ENCODE measurements at regions not wholly inside any gene's neighbourhood (a gene's known extent, or its start where the extent isn't known, plus 50 kb on each side); places are given as distances from the start of the nearest gene placed in this dataset.

DNA sequence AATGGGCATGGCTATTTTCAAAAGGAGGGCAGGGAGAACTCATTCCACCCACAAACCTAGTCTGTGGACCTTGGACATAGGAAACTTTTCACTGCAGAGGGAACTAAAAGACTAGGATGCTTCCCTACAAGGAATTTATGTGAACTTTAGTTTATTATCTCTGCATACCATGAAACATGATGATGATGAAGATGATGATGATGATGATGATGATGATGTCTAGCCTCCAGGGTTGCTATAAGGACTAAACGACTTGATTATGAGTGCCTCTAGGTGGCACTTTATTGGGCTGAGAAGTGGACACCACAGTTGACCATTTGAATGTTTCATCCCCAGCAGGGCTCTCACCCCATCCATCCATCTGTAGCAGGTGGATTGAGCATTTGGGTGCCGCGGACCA lies 260.0 kb upstream of the TCF4 start:
- H3K27me3 ChIP-seq (ENCODE audit: control insufficient read depth in 2 of 2, insufficient read depth in 2 of 2, low read length in 2 of 2): no peaks in the 10 kb centered on the region
- no peak overlapping the region for H3K9ac ChIP-seq (ENCODE audit: low read depth in 1 of 2, low read length in 2 of 2)
- no peak overlapping the region for H3K4me3 ChIP-seq (ENCODE audit: low read length in 2 of 2)
- H3K36me3 ChIP-seq (ENCODE audit: control insufficient read depth in 2 of 2, insufficient read depth in 2 of 2, low read length in 2 of 2): no peaks in the 10 kb centered on the region
- H3K4me1 ChIP-seq (ENCODE audit: control insufficient read depth in 2 of 2, insufficient read depth in 2 of 2, low read length in 2 of 2): no peaks in the 10 kb centered on the region
- no peak overlapping the region for H3K27ac ChIP-seq (ENCODE audit: low read depth in 2 of 2, low read length in 2 of 2)
- H3K9me3 ChIP-seq (ENCODE audit: control insufficient read depth in 2 of 2, low read length in 2 of 2): peaks cover 0 to 4% of the 10 kb centered on the region in 2 donors

GRCh38 chr18:55845221-55845620 lies 257.2 kb upstream of the TCF4 start:
- Histone ChIP-seq H3K4me3 (ENCODE audit: low read length in 2 of 2) (no peak overlapping the region), H3K27me3 (ENCODE audit: control insufficient read depth in 2 of 2, insufficient read depth in 2 of 2, low read length in 2 of 2) (no peaks in the 10 kb centered on the region), H3K9me3 (ENCODE audit: control insufficient read depth in 2 of 2, low read length in 2 of 2) (peaks cover 0 to 4% of the 10 kb centered on the region in 2 donors), H3K9ac (ENCODE audit: low read depth in 1 of 2, low read length in 2 of 2) (no peak overlapping the region), H3K27ac (ENCODE audit: low read depth in 2 of 2, low read length in 2 of 2) (no peak overlapping the region), H3K36me3 (ENCODE audit: control insufficient read depth in 2 of 2, insufficient read depth in 2 of 2, low read length in 2 of 2) (no peaks in the 10 kb centered on the region), H3K4me1 (ENCODE audit: control insufficient read depth in 2 of 2, insufficient read depth in 2 of 2, low read length in 2 of 2) (no peaks in the 10 kb centered on the region)

GRCh38 chr18:55844382-55844781 lies 256.4 kb upstream of the TCF4 start:
- no peaks in the 10 kb centered on the region for H3K36me3 ChIP-seq (ENCODE audit: control insufficient read depth in 2 of 2, insufficient read depth in 2 of 2, low read length in 2 of 2)
- H3K4me3 ChIP-seq (ENCODE audit: low read length in 2 of 2): no peak overlapping the region
- no peak overlapping the region for H3K27ac ChIP-seq (ENCODE audit: low read depth in 2 of 2, low read length in 2 of 2)
- no peaks in the 10 kb centered on the region for H3K4me1 ChIP-seq (ENCODE audit: control insufficient read depth in 2 of 2, insufficient read depth in 2 of 2, low read length in 2 of 2)
- H3K27me3 ChIP-seq (ENCODE audit: control insufficient read depth in 2 of 2, insufficient read depth in 2 of 2, low read length in 2 of 2): no peaks in the 10 kb centered on the region
- H3K9ac ChIP-seq (ENCODE audit: low read depth in 1 of 2, low read length in 2 of 2): no peak overlapping the region
- H3K9me3 ChIP-seq (ENCODE audit: control insufficient read depth in 2 of 2, low read length in 2 of 2): peaks cover 0 to 4% of the 10 kb centered on the region in 2 donors

GRCh38 chr18:55841314-55841713 lies 253.3 kb upstream of the TCF4 start:
- no peaks in the 10 kb centered on the region for H3K36me3 ChIP-seq (ENCODE audit: control insufficient read depth in 2 of 2, insufficient read depth in 2 of 2, low read length in 2 of 2)
- H3K9ac ChIP-seq (ENCODE audit: low read depth in 1 of 2, low read length in 2 of 2): no peak overlapping the region
- H3K4me1 ChIP-seq (ENCODE audit: control insufficient read depth in 2 of 2, insufficient read depth in 2 of 2, low read length in 2 of 2): no peaks in the 10 kb centered on the region
- H3K27ac ChIP-seq (ENCODE audit: low read depth in 2 of 2, low read length in 2 of 2): no peak overlapping the region
- no peaks in the 10 kb centered on the region for H3K27me3 ChIP-seq (ENCODE audit: control insufficient read depth in 2 of 2, insufficient read depth in 2 of 2, low read length in 2 of 2)
- H3K9me3 ChIP-seq (ENCODE audit: control insufficient read depth in 2 of 2, low read length in 2 of 2): peaks cover 3 to 6% of the 10 kb centered on the region in 2 donors
- no peak overlapping the region for H3K4me3 ChIP-seq (ENCODE audit: low read length in 2 of 2)

- no peaks in the 10 kb centered on the region for H3K27me3 ChIP-seq (ENCODE audit: control insufficient read depth in 2 of 2, insufficient read depth in 2 of 2, low read length in 2 of 2)
- H3K4me1 ChIP-seq (ENCODE audit: control insufficient read depth in 2 of 2, insufficient read depth in 2 of 2, low read length in 2 of 2): no peaks in the 10 kb centered on the region
- no peak overlapping the region for H3K4me3 ChIP-seq (ENCODE audit: low read length in 2 of 2)
- H3K36me3 ChIP-seq (ENCODE audit: control insufficient read depth in 2 of 2, insufficient read depth in 2 of 2, low read length in 2 of 2): no peaks in the 10 kb centered on the region
- no peak overlapping the region for H3K27ac ChIP-seq (ENCODE audit: low read depth in 2 of 2, low read length in 2 of 2)
- no peak overlapping the region for H3K9ac ChIP-seq (ENCODE audit: low read depth in 1 of 2, low read length in 2 of 2)
- peaks cover 3 to 6% of the 10 kb centered on the region in 2 donors for H3K9me3 ChIP-seq (ENCODE audit: control insufficient read depth in 2 of 2, low read length in 2 of 2)
Measured at GRCh38 chr18:55840601-55841170, 252.7 kb upstream of the TCF4 start.

DNA sequence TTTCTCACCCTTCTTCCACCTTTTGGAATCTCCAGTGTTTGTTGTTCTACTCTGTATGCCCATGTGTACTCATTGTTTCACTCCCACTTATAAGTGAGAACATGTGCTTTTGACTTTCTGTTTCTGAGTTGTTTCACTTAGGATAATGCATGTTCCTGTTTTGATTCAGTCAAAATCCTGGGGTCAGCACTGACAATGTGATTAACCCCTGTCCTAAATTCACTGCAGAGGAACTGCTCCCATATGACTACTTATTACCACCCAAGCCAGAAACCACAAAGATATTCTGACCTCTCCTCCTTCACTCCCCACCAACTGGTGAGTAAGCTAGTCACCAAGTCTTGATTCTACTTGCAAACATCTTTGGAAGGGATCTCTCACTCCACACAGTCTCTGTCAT lies 251.4 kb upstream of the TCF4 start:
- Histone ChIP-seq H3K27ac (ENCODE audit: low read depth in 2 of 2, low read length in 2 of 2) (no peak overlapping the region), H3K27me3 (ENCODE audit: control insufficient read depth in 2 of 2, insufficient read depth in 2 of 2, low read length in 2 of 2) (no peaks in the 10 kb centered on the region)

DNA sequence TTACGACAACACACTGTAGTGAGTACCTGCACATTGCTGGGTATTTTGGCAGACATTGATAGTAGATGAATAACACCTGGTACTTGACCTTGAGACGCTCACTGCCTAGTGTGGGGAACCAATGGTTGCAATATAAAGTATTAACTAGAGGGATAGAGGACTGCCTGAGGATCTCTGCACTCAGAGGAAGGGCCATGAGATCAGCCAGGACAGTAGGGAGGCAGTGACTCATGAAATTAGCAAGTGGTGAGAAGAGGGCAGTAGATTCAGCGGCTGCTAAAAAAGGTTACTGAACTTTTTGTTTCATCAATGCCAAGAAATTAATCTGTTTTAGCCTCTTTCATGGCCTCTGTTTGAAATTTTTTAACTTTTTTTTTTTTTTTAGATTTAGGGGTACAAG lies 250.8 kb upstream of the TCF4 start:
- H3K4me3 ChIP-seq (ENCODE audit: low read length in 2 of 2): no peak overlapping the region
- no peaks in the 10 kb centered on the region for H3K27me3 ChIP-seq (ENCODE audit: control insufficient read depth in 2 of 2, insufficient read depth in 2 of 2, low read length in 2 of 2)
- H3K4me1 ChIP-seq (ENCODE audit: control insufficient read depth in 2 of 2, insufficient read depth in 2 of 2, low read length in 2 of 2): no peaks in the 10 kb centered on the region
- H3K9ac ChIP-seq (ENCODE audit: low read depth in 1 of 2, low read length in 2 of 2): no peak overlapping the region
- no peaks in the 10 kb centered on the region for H3K36me3 ChIP-seq (ENCODE audit: control insufficient read depth in 2 of 2, insufficient read depth in 2 of 2, low read length in 2 of 2)
- H3K9me3 ChIP-seq (ENCODE audit: control insufficient read depth in 2 of 2, low read length in 2 of 2): peaks cover 3 to 6% of the 10 kb centered on the region in 2 donors
- H3K27ac ChIP-seq (ENCODE audit: low read depth in 2 of 2, low read length in 2 of 2): no peak overlapping the region

More for the DNA sequence above, 251.4 kb upstream of the TCF4 start:
- Histone ChIP-seq H3K4me1 (ENCODE audit: control insufficient read depth in 2 of 2, insufficient read depth in 2 of 2, low read length in 2 of 2) (no peaks in the 10 kb centered on the region), H3K9ac (ENCODE audit: low read depth in 1 of 2, low read length in 2 of 2) (no peak overlapping the region), H3K4me3 (ENCODE audit: low read length in 2 of 2) (no peak overlapping the region), H3K9me3 (ENCODE audit: control insufficient read depth in 2 of 2, low read length in 2 of 2) (peaks cover 3 to 6% of the 10 kb centered on the region in 2 donors), H3K36me3 (ENCODE audit: control insufficient read depth in 2 of 2, insufficient read depth in 2 of 2, low read length in 2 of 2) (no peaks in the 10 kb centered on the region)

- H3K27ac ChIP-seq (ENCODE audit: low read depth in 2 of 2, low read length in 2 of 2): no peak overlapping the region
- H3K9me3 ChIP-seq (ENCODE audit: control insufficient read depth in 2 of 2, low read length in 2 of 2): peaks cover 3 to 6% of the 10 kb centered on the region in 2 donors
Measured at GRCh38 chr18:55838319-55838718, 250.3 kb upstream of the TCF4 start.

GRCh38 chr18:55833543-55833942 lies 245.6 kb upstream of the TCF4 start:
- Histone ChIP-seq H3K36me3 (ENCODE audit: control insufficient read depth in 2 of 2, insufficient read depth in 2 of 2, low read length in 2 of 2) (no peaks in the 10 kb centered on the region), H3K4me3 (ENCODE audit: low read length in 2 of 2) (no peak overlapping the region), H3K4me1 (ENCODE audit: control insufficient read depth in 2 of 2, insufficient read depth in 2 of 2, low read length in 2 of 2) (no peaks in the 10 kb centered on the region), H3K9me3 (ENCODE audit: control insufficient read depth in 2 of 2, low read length in 2 of 2) (peaks cover 0 to 3% of the 10 kb centered on the region in 2 donors), H3K9ac (ENCODE audit: low read depth in 1 of 2, low read length in 2 of 2) (no peak overlapping the region), H3K27me3 (ENCODE audit: control insufficient read depth in 2 of 2, insufficient read depth in 2 of 2, low read length in 2 of 2) (no peaks in the 10 kb centered on the region), H3K27ac (ENCODE audit: low read depth in 2 of 2, low read length in 2 of 2) (no peak overlapping the region)

More at GRCh38 chr18:55838319-55838718, 250.3 kb upstream of the TCF4 start:
- Histone ChIP-seq H3K36me3 (ENCODE audit: control insufficient read depth in 2 of 2, insufficient read depth in 2 of 2, low read length in 2 of 2) (no peaks in the 10 kb centered on the region), H3K4me3 (ENCODE audit: low read length in 2 of 2) (no peak overlapping the region), H3K4me1 (ENCODE audit: control insufficient read depth in 2 of 2, insufficient read depth in 2 of 2, low read length in 2 of 2) (no peaks in the 10 kb centered on the region), H3K27me3 (ENCODE audit: control insufficient read depth in 2 of 2, insufficient read depth in 2 of 2, low read length in 2 of 2) (no peaks in the 10 kb centered on the region), H3K9ac (ENCODE audit: low read depth in 1 of 2, low read length in 2 of 2) (no peak overlapping the region)

- Histone ChIP-seq H3K27ac (ENCODE audit: low read depth in 2 of 2, low read length in 2 of 2) (no peak overlapping the region), H3K4me1 (ENCODE audit: control insufficient read depth in 2 of 2, insufficient read depth in 2 of 2, low read length in 2 of 2) (no peaks in the 10 kb centered on the region), H3K4me3 (ENCODE audit: low read length in 2 of 2) (no peak overlapping the region), H3K27me3 (ENCODE audit: control insufficient read depth in 2 of 2, insufficient read depth in 2 of 2, low read length in 2 of 2) (no peaks in the 10 kb centered on the region), H3K9ac (ENCODE audit: low read depth in 1 of 2, low read length in 2 of 2) (no peak overlapping the region), H3K36me3 (ENCODE audit: control insufficient read depth in 2 of 2, insufficient read depth in 2 of 2, low read length in 2 of 2) (no peaks in the 10 kb centered on the region), H3K9me3 (ENCODE audit: control insufficient read depth in 2 of 2, low read length in 2 of 2) (no peaks in the 10 kb centered on the region)
Measured at GRCh38 chr18:55830544-55830943, 242.6 kb upstream of the TCF4 start.

GRCh38 chr18:55821219-55821618 lies 233.2 kb upstream of the TCF4 start:
- H3K4me3 ChIP-seq (ENCODE audit: low read length in 2 of 2): no peak overlapping the region
- H3K9ac ChIP-seq (ENCODE audit: low read depth in 1 of 2, low read length in 2 of 2): no peak overlapping the region
- H3K9me3 ChIP-seq (ENCODE audit: control insufficient read depth in 2 of 2, low read length in 2 of 2): peaks cover 0 to 3% of the 10 kb centered on the region in 2 donors
- H3K27me3 ChIP-seq (ENCODE audit: control insufficient read depth in 2 of 2, insufficient read depth in 2 of 2, low read length in 2 of 2): no peaks in the 10 kb centered on the region
- H3K27ac ChIP-seq (ENCODE audit: low read depth in 2 of 2, low read length in 2 of 2): no peak overlapping the region
- no peaks in the 10 kb centered on the region for H3K36me3 ChIP-seq (ENCODE audit: control insufficient read depth in 2 of 2, insufficient read depth in 2 of 2, low read length in 2 of 2)
- H3K4me1 ChIP-seq (ENCODE audit: control insufficient read depth in 2 of 2, insufficient read depth in 2 of 2, low read length in 2 of 2): no peaks in the 10 kb centered on the region
